GM12878 (cell line): ENCODE measurements at regions not wholly inside any gene's neighbourhood (a gene's known extent, or its start where the extent isn't known, plus 50 kb on each side); places are given as distances from the start of the nearest gene placed in this dataset.
"Not testable (repeated sequence)": the region's sequence is repeated elsewhere in the genome, so short reads cannot be mapped to it uniquely, and the experiment has no call there.

Experiments used
- ATAC-seq: fragments of 200-7000 bp; cut with Tn5 transposase; 3 replicates; pipeline ENCODE4 v1.9.1; 2020; ENCODE audit warnings: mild to moderate bottlenecking, moderate library complexity
- BruUV-seq: library from RNA; stranded (reverse); fragments of 400-500 nt; replicated peaks from 2 replicates; lab custom pipeline; 2021; lab: Mats Ljungman, UMichigan
- CTCF ChIA-PET: fragments of 300-600 bp; sonication (Branson Sonifier 250); formaldehyde crosslinking; extraction: SDS; loops from one replicate; lab custom pipeline; 2021; ENCODE audit warnings: inconsistent platforms; lab: Yijun Ruan, JAX
- POLR2A ChIA-PET: fragments of 350-600 bp; formaldehyde crosslinking; extraction: SDS; loops from one replicate; lab custom pipeline; 2021; ENCODE audit warnings: inconsistent platforms; lab: Charles Lee
- RAD21 ChIA-PET: fragments of 300-600 bp; sonication (Branson Sonifier 250); formaldehyde crosslinking; loops from one replicate; lab custom pipeline; 2023; ENCODE audit warnings: antibody characterized with exemption; ENCODE audit not compliant: unreplicated experiment; lab: Charles Lee
- SMC1A ChIA-PET: fragments of 300-600 bp; sonication (Branson Sonifier 250); formaldehyde crosslinking; loops from one replicate; lab custom pipeline; 2023; ENCODE audit not compliant: unreplicated experiment, uncharacterized antibody; lab: Charles Lee
- DNase-seq: peaks from one replicate; pipeline ENCODE4 v3.0.0-alpha.2; 2011; ENCODE audit warnings: low read depth, low spot score
- FAIRE-seq: peaks from 3 replicates; lab custom pipeline; 2011; peaks lifted over from hg19 to GRCh38; lab: Jason Lieb, UNC
- H2AFZ ChIP-seq: 2 replicates; pipeline ENCODE4 v1.6.0; 2011; ENCODE audit warnings: low read depth, low read length, control low read depth; ENCODE audit not compliant: control insufficient read depth
- H3K27ac ChIP-seq: 2 replicates; pipeline ENCODE4 v1.5.1; 2011; ENCODE audit warnings: control low read depth; ENCODE audit not compliant: control insufficient read depth, insufficient read depth
- H3K27me3 ChIP-seq, 2 experiments: replicated peaks in 1 of 2; 2 replicates each; pipeline versions ENCODE4 v1.6.0 to v1.6.1; 2011; ENCODE audit warnings: low read length in 1 of 2; ENCODE audit not compliant: control insufficient read depth in 2 of 2, insufficient read depth in 2 of 2
- H3K36me3 ChIP-seq, 2 experiments: 2 replicates each; pipeline ENCODE4 v1.5.1; 2011; ENCODE audit warnings: low read length in 1 of 2; ENCODE audit not compliant: control insufficient read depth in 2 of 2, insufficient read depth in 2 of 2
- H3K4me1 ChIP-seq: 2 replicates; pipeline ENCODE4 v1.6.1; 2011; ENCODE audit warnings: mild to moderate bottlenecking, low read length, moderate library complexity, mixed read lengths; ENCODE audit not compliant: control insufficient read depth, insufficient read depth
- H3K4me2 ChIP-seq: 2 replicates; pipeline ENCODE4 v1.6.0; 2011; ENCODE audit warnings: control low read depth; ENCODE audit not compliant: control insufficient read depth, insufficient read depth
- H3K4me3 ChIP-seq: fragments of 200-600 bp; sonication (generic); 2 replicates; pipeline ENCODE4 v1.5.1; 2016
- H3K79me2 ChIP-seq: 2 replicates; pipeline ENCODE4 v1.6.0; 2011; ENCODE audit warnings: low read length; ENCODE audit not compliant: control insufficient read depth, insufficient read depth
- H3K9ac ChIP-seq: 2 replicates; pipeline ENCODE4 v1.8.0; 2011; ENCODE audit warnings: low read length, control low read depth, mixed read lengths; ENCODE audit not compliant: control insufficient read depth, insufficient read depth
- H3K9me3 ChIP-seq: replicated peaks from 3 replicates; pipeline ENCODE4 v1.5.1; 2011; ENCODE audit warnings: mild to moderate bottlenecking, low read length; ENCODE audit not compliant: control insufficient read depth, insufficient read depth
- H4K20me1 ChIP-seq: 2 replicates; pipeline ENCODE4 v1.6.0; 2011; ENCODE audit not compliant: control insufficient read depth, insufficient read depth
- WGBS: methylation state at CpG from one replicate; pipeline ENCODE4 v1.1.6; 2016; ENCODE audit warnings: low lambda C conversion rate; ENCODE audit not compliant: insufficient replicate concordance, insufficient coverage; ENCODE audit errors: missing lambda C conversion rate; 5-methylcytosine and 5-hydroxymethylcytosine counted together
- in situ Hi-C: fragments of 300-500 bp; cut with MboI; formaldehyde crosslinking; loops from 9 replicates; pipeline ENCODE4 v1.14.3; 2018; ENCODE audit warnings: mixed read lengths
- intact Hi-C: fragments of 100-400 bp; cut with micrococcal nuclease; formaldehyde crosslinking; loops from one replicate; pipeline ENCODE4 v1.14.2; 2022; ENCODE audit not compliant: unreplicated experiment

DNA sequence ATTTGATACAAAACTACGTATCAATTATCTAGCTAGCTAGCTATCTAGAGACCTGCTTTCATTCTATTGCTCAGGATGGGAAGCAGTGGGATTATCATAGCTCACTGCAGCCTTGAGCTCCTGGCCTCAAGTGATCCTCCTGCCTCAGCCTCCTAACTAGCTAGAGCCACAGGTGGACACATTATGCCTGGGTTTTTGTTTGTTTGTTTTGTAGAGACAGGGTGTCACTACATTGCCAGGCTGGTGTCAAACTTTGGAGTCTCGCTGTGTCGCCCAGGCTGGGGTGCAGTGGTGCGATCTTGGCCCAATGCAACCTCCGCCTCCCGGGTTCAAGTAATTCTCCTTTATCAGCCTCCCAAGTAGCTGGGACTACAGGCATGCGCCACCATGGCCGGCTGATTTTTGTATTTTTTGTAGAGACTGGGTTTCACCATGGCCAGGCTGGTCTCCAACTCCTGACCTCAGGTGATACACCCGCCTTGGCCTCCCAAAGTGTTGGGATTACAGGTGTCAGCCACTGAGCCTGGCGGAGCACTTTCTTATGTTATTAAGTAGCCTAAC, 122.5 kb upstream of the FBXO28 start:
- 100% methylated on average over 10 of the region's 10 CpGs for WGBS
- intact Hi-C loops: not testable (repeated sequence)

DNA sequence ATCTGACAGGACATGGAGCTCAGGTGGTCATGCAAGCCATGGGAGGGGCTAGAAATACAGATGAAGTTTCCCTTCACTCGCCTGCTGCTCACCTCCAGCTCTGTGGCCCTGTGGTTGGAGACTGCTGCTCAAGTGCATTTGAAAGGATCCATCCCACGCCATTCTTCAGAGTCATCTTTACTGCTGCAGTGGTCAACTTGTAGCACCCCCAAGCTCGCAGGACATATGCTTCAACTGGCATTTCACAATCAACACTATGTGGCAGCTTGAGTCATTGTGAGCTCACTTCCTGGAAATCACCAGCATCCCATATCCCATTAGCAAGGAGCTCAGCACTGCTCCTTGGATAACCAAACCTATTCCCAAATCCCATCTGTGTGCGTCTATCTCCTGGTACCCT, 116.2 kb upstream of the TP53BP2 start:
- H3K9me3 ChIP-seq, H3K4me3 ChIP-seq, H3K9ac ChIP-seq, SMC1A ChIA-PET, CTCF ChIA-PET, intact Hi-C loops, H3K4me2 ChIP-seq, RAD21 ChIA-PET, H3K27me3 ChIP-seq, FAIRE-seq, H2AFZ ChIP-seq, DNase-seq, in situ Hi-C loops, H3K36me3 ChIP-seq, H4K20me1 ChIP-seq, POLR2A ChIA-PET, H3K27ac ChIP-seq, BruUV-seq, ATAC-seq, H3K4me1 ChIP-seq, H3K79me2 ChIP-seq: not testable (repeated sequence)
- WGBS: 49% methylated on average over 3 of the region's 4 CpGs

More for the DNA sequence above, 122.5 kb upstream of the FBXO28 start:
- SMC1A ChIA-PET: interaction anchor here (0.6 kb wide), 1 partner anchor 14 kb away, joined by 3 read pairs; no protein-coding TSS in a partner anchor
- H3K36me3 ChIP-seq, in situ Hi-C loops, H3K27ac ChIP-seq, H2AFZ ChIP-seq, ATAC-seq, POLR2A ChIA-PET, H3K79me2 ChIP-seq, DNase-seq, H3K4me1 ChIP-seq, H3K27me3 ChIP-seq, CTCF ChIA-PET, RAD21 ChIA-PET, H3K9ac ChIP-seq, H3K4me2 ChIP-seq, H4K20me1 ChIP-seq, BruUV-seq, H3K9me3 ChIP-seq, H3K4me3 ChIP-seq, FAIRE-seq: not testable (repeated sequence)

DNA sequence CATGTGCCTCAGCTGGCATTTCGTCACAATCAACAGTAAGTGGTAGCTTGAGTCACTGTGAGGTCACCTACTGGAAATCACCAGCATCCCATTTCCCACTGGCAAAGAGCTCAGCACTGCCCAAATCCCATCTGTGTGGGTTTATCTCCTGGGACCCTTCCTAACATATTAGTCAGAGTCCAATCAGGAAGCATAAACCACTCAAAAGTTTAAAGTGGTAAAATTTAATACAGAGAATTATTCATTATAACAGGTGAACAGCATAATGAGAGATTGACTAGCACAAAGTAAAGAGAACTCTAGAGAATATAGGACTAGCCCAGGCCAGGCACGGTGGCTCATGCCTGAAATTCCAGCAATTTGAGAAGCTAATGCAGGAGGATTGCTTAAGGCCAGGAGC, 107.1 kb upstream of the TP53BP2 start:
- POLR2A ChIA-PET, RAD21 ChIA-PET, intact Hi-C loops, H3K4me2 ChIP-seq, H3K36me3 ChIP-seq, H2AFZ ChIP-seq, H3K27me3 ChIP-seq, ATAC-seq, H3K4me3 ChIP-seq, FAIRE-seq, H3K79me2 ChIP-seq, H3K4me1 ChIP-seq, H4K20me1 ChIP-seq, H3K9ac ChIP-seq, SMC1A ChIA-PET, DNase-seq, in situ Hi-C loops, H3K27ac ChIP-seq, H3K9me3 ChIP-seq, BruUV-seq: not testable (repeated sequence)
- WGBS: 50% methylated on average over 2 of the region's 2 CpGs
- CTCF ChIA-PET: interaction anchor here (0.6 kb wide), 1 partner anchor 164 kb away, joined by 4 read pairs; no protein-coding TSS in a partner anchor

GRCh38 chr1:223951551-223951950, 105.8 kb upstream of the TP53BP2 start:
- ATAC-seq, in situ Hi-C loops, CTCF ChIA-PET, H3K9ac ChIP-seq, H3K27ac ChIP-seq, POLR2A ChIA-PET, H3K4me1 ChIP-seq, H3K9me3 ChIP-seq, H3K27me3 ChIP-seq, DNase-seq, H3K4me3 ChIP-seq, H2AFZ ChIP-seq, FAIRE-seq, intact Hi-C loops, H3K4me2 ChIP-seq, SMC1A ChIA-PET, BruUV-seq, H3K36me3 ChIP-seq, H3K79me2 ChIP-seq, H4K20me1 ChIP-seq: not testable (repeated sequence)
- RAD21 ChIA-PET: interaction anchor here (1.2 kb wide), 1 partner anchor 99 kb away, joined by 3 read pairs; no protein-coding TSS in a partner anchor
- WGBS: 69% methylated on average over 9 of the region's 14 CpGs
